ENCODE measurements at regions not wholly inside any gene's neighbourhood (a gene's known extent, or its start where the extent isn't known, plus 50 kb on each side); places are given as distances from the start of the nearest gene placed in this dataset.

GRCh38 chr1:80801695-80802094 lies 999.0 kb upstream of the ADGRL2 start:
- Mint-ChIP-seq H3K36me3 (ENCODE audit: insufficient read depth, unreplicated experiment) (no peaks in the 10 kb centered on the region), H3K4me1 (ENCODE audit: low read depth, unreplicated experiment) (no peaks in the 10 kb centered on the region), H3K27ac (ENCODE audit: unreplicated experiment) (no peak overlapping the region), H3K27me3 (ENCODE audit: unreplicated experiment) (no peaks in the 10 kb centered on the region), H3K9me3 (ENCODE audit: low read depth, unreplicated experiment) (no peaks in the 10 kb centered on the region), H3K4me3 (ENCODE audit: low read depth, unreplicated experiment) (no peak overlapping the region)
- DNase-seq = no peak
- TF ChIP-seq CTCF (IDR thresholded peaks at IDR 0.05; ENCODE audit: unreplicated experiment) = no peak
- CTCF ChIA-PET = no interaction called here
- BruUV-seq (replicated peaks) = no TSS peak
- intact Hi-C loops (cut with micrococcal nuclease; ENCODE audit: unreplicated experiment) = no loop called here

GRCh38 chr1:80799457-80799856 lies 1001.3 kb upstream of the ADGRL2 start:
- BruUV-seq (replicated peaks) = no TSS peak
- no peak overlapping the region for H3K27ac Mint-ChIP-seq (ENCODE audit: unreplicated experiment)
- intact Hi-C loops (cut with micrococcal nuclease; ENCODE audit: unreplicated experiment) = no loop called here
- H3K9me3 Mint-ChIP-seq (ENCODE audit: low read depth, unreplicated experiment) = no peaks in the 10 kb centered on the region
- CTCF ChIA-PET = no interaction called here
- TF ChIP-seq CTCF (IDR thresholded peaks at IDR 0.05; ENCODE audit: unreplicated experiment) = no peak
- no peaks in the 10 kb centered on the region for H3K36me3 Mint-ChIP-seq (ENCODE audit: insufficient read depth, unreplicated experiment)
- no peak for DNase-seq
- no peak overlapping the region for H3K4me3 Mint-ChIP-seq (ENCODE audit: low read depth, unreplicated experiment)
- no peaks in the 10 kb centered on the region for H3K27me3 Mint-ChIP-seq (ENCODE audit: unreplicated experiment)
- no peaks in the 10 kb centered on the region for H3K4me1 Mint-ChIP-seq (ENCODE audit: low read depth, unreplicated experiment)

GRCh38 chr1:80779275-80779674 lies 1021.5 kb upstream of the ADGRL2 start:
- CTCF ChIA-PET = no interaction called here
- no TSS peak for BruUV-seq (replicated peaks)
- no peaks in the 10 kb centered on the region for H3K9me3 Mint-ChIP-seq (ENCODE audit: low read depth, unreplicated experiment)

GRCh38 chr1:80778094-80778840 lies 1022.5 kb upstream of the ADGRL2 start:
- no peak for TF ChIP-seq CTCF (IDR thresholded peaks at IDR 0.05; ENCODE audit: unreplicated experiment)
- DNase-seq = no peak
- CTCF ChIA-PET = no interaction called here
- Mint-ChIP-seq H3K4me3 (ENCODE audit: low read depth, unreplicated experiment) (no peak overlapping the region), H3K36me3 (ENCODE audit: insufficient read depth, unreplicated experiment) (no peaks in the 10 kb centered on the region), H3K4me1 (ENCODE audit: low read depth, unreplicated experiment) (peaks cover 9% of the 10 kb centered on the region), H3K27ac (ENCODE audit: unreplicated experiment) (no peak overlapping the region), H3K27me3 (ENCODE audit: unreplicated experiment) (no peaks in the 10 kb centered on the region), H3K9me3 (ENCODE audit: low read depth, unreplicated experiment) (no peaks in the 10 kb centered on the region)
- no TSS peak for BruUV-seq (replicated peaks)
- intact Hi-C loops (cut with micrococcal nuclease; ENCODE audit: unreplicated experiment) = no loop called here

More at GRCh38 chr1:80779275-80779674, 1021.5 kb upstream of the ADGRL2 start:
- Mint-ChIP-seq H3K27me3 (ENCODE audit: unreplicated experiment) (no peaks in the 10 kb centered on the region), H3K27ac (ENCODE audit: unreplicated experiment) (no peak overlapping the region), H3K4me1 (ENCODE audit: low read depth, unreplicated experiment) (peaks cover 9% of the 10 kb centered on the region), H3K36me3 (ENCODE audit: insufficient read depth, unreplicated experiment) (no peaks in the 10 kb centered on the region), H3K4me3 (ENCODE audit: low read depth, unreplicated experiment) (no peak overlapping the region)
- intact Hi-C loops (cut with micrococcal nuclease; ENCODE audit: unreplicated experiment) = no loop called here
- no peak for TF ChIP-seq CTCF (IDR thresholded peaks at IDR 0.05; ENCODE audit: unreplicated experiment)
- DNase-seq = no peak
